H9 (cell line): ENCODE measurements at regions not wholly inside any gene's neighbourhood (a gene's known extent, or its start where the extent isn't known, plus 50 kb on each side); places are given as distances from the start of the nearest gene placed in this dataset.

Experiments
- DNase-seq: peaks from one replicate; pipeline ENCODE4 v3.0.0-alpha.2; 2017
- H2AFZ ChIP-seq: one replicate; pipeline ENCODE4 v1.6.1; 2013; ENCODE audit warnings: mild to moderate bottlenecking, low read length, control low read depth, moderate library complexity
- H2AK5ac ChIP-seq: 2 replicates; pipeline ENCODE4 v1.6.1; 2013; ENCODE audit warnings: low read length, control low read depth, mixed read lengths; ENCODE audit not compliant: insufficient read length
- H2BK120ac ChIP-seq: one replicate; pipeline ENCODE4 v1.6.1; 2013; ENCODE audit warnings: low read depth, mild to moderate bottlenecking, low read length, control low read depth, inconsistent platforms; ENCODE audit not compliant: poor library complexity, severe bottlenecking
- H2BK12ac ChIP-seq: 2 replicates; pipeline ENCODE4 v1.6.1; 2013; ENCODE audit warnings: low read length, control low read depth, mixed read lengths, low read depth; ENCODE audit not compliant: insufficient read length
- H2BK15ac ChIP-seq: 2 replicates; pipeline ENCODE4 v1.6.1; 2013; ENCODE audit warnings: low read depth, low read length, control low read depth
- H2BK20ac ChIP-seq: one replicate; pipeline ENCODE4 v1.6.1; 2013; ENCODE audit warnings: low read depth, mild to moderate bottlenecking, low read length, control low read depth, inconsistent platforms; ENCODE audit not compliant: poor library complexity, severe bottlenecking
- H2BK5ac ChIP-seq: 2 replicates; pipeline ENCODE4 v1.6.1; 2013; ENCODE audit warnings: low read length, control low read depth, mixed read lengths; ENCODE audit not compliant: insufficient read length
- H3K14ac ChIP-seq: 2 replicates; pipeline ENCODE4 v1.6.1; 2013; ENCODE audit warnings: low read length, control low read depth; ENCODE audit not compliant: insufficient read depth
- H3K18ac ChIP-seq: 2 replicates; pipeline ENCODE4 v1.6.1; 2013; ENCODE audit warnings: low read depth, mild to moderate bottlenecking, mixed read lengths, low read length, control low read depth; ENCODE audit not compliant: insufficient read length
- H3K23ac ChIP-seq: 2 replicates; pipeline ENCODE4 v1.6.1; 2013; ENCODE audit warnings: low read length, control low read depth, mixed read lengths, low read depth; ENCODE audit not compliant: insufficient read length
- H3K23me2 ChIP-seq: 2 replicates; pipeline ENCODE4 v1.6.1; 2013; ENCODE audit warnings: low read depth, mild to moderate bottlenecking, mixed read lengths, low read length, control low read depth; ENCODE audit not compliant: insufficient read length, poor library complexity, severe bottlenecking
- H3K27ac ChIP-seq: 2 replicates; pipeline ENCODE4 v1.5.1; 2013; ENCODE audit warnings: low read length, control low read depth, mixed read lengths, low read depth; ENCODE audit not compliant: insufficient read length
- H3K27me3 ChIP-seq: 2 replicates; pipeline ENCODE4 v1.6.1; 2013; ENCODE audit warnings: low read length, control low read depth, inconsistent platforms; ENCODE audit not compliant: insufficient read depth
- H3K4ac ChIP-seq: 2 replicates; pipeline ENCODE4 v1.6.1; 2013; ENCODE audit warnings: low read depth, mild to moderate bottlenecking, control low read depth, inconsistent platforms, low read length, moderate library complexity
- H3K4me1 ChIP-seq: 2 replicates; pipeline ENCODE4 v1.6.1; 2013; ENCODE audit warnings: low read length, control low read depth, inconsistent platforms; ENCODE audit not compliant: insufficient read depth
- H3K4me2 ChIP-seq: 2 replicates; pipeline ENCODE4 v1.6.1; 2013; ENCODE audit warnings: low read length, control low read depth, mixed read lengths; ENCODE audit not compliant: insufficient read length, insufficient read depth
- H3K56ac ChIP-seq: 2 replicates; pipeline ENCODE4 v1.6.1; 2013; ENCODE audit warnings: low read depth, mild to moderate bottlenecking, mixed read lengths, low read length, control low read depth; ENCODE audit not compliant: insufficient read length
- H3K79me1 ChIP-seq: 2 replicates; pipeline ENCODE4 v1.6.1; 2013; ENCODE audit warnings: low read depth, mild to moderate bottlenecking, moderate library complexity, low read length, control low read depth, inconsistent platforms; ENCODE audit not compliant: insufficient read depth, poor library complexity, severe bottlenecking
- H3K79me2 ChIP-seq: 2 replicates; pipeline ENCODE4 v1.6.1; 2013; ENCODE audit warnings: low read length, control low read depth, inconsistent platforms; ENCODE audit not compliant: insufficient read depth
- H3K9ac ChIP-seq: 2 replicates; pipeline ENCODE4 v1.6.1; 2013; ENCODE audit warnings: low read length, control low read depth, mixed read lengths; ENCODE audit not compliant: insufficient read length; ENCODE audit errors: extremely low read depth
- H3K9me3 ChIP-seq: one replicate; pipeline ENCODE4 v1.6.1; 2013; ENCODE audit warnings: low read depth, low read length, inconsistent platforms; ENCODE audit not compliant: control insufficient read depth
- H3T11ph ChIP-seq: one replicate; pipeline ENCODE4 v1.6.1; 2013; ENCODE audit warnings: mild to moderate bottlenecking, low read length, control low read depth, inconsistent platforms
- H4K20me1 ChIP-seq: one replicate; pipeline ENCODE4 v1.6.1; 2013; ENCODE audit not compliant: control insufficient read depth, insufficient read length, insufficient read depth
- H4K5ac ChIP-seq: 2 replicates; pipeline ENCODE4 v1.6.1; 2013; ENCODE audit warnings: low read depth, mild to moderate bottlenecking, mixed read lengths, low read length, control low read depth; ENCODE audit not compliant: insufficient read length
- H4K8ac ChIP-seq: replicated peaks from 2 replicates; pipeline ENCODE4 v1.6.1; 2013; ENCODE audit warnings: low read length, control low read depth, mixed read lengths, low read depth; ENCODE audit not compliant: insufficient read length
- H4K91ac ChIP-seq: 2 replicates; pipeline ENCODE4 v1.6.1; 2013; ENCODE audit warnings: low read depth, mild to moderate bottlenecking, moderate library complexity, mixed read lengths, low read length, control low read depth; ENCODE audit not compliant: insufficient read length
- H3K27ac Mint-ChIP-seq, 3 experiments: 2 replicates in 2 of 3; 3 replicates in 1 of 3; pipeline ENCODE4 v1.8.0; 2020 to 2021; ENCODE audit warnings: mixed read lengths in 3 of 3, mild to moderate bottlenecking in 1 of 3, moderate library complexity in 1 of 3
- H3K27me3 Mint-ChIP-seq: 2 replicates; pipeline ENCODE4 v1.8.0; 2021; ENCODE audit warnings: low read depth, mild to moderate bottlenecking, moderate library complexity, mixed read lengths
- H3K36me3 Mint-ChIP-seq, 3 experiments: 2 replicates in 2 of 3; 3 replicates in 1 of 3; pipeline ENCODE4 v1.8.0; 2020 to 2021; ENCODE audit warnings: low read depth in 3 of 3, mixed read lengths in 3 of 3; ENCODE audit not compliant: insufficient read depth in 1 of 3
- H3K4me1 Mint-ChIP-seq, 2 experiments: 2 replicates each; pipeline ENCODE4 v1.8.0; 2020; ENCODE audit warnings: mixed read lengths in 2 of 2
- H3K4me3 Mint-ChIP-seq, 2 experiments: 2 replicates in 1 of 2; 3 replicates in 1 of 2; pipeline ENCODE4 v1.8.0; 2020 to 2021; ENCODE audit warnings: mild to moderate bottlenecking in 2 of 2, mixed read lengths in 2 of 2, moderate library complexity in 1 of 2
- H3K9me3 Mint-ChIP-seq, 2 experiments: 2 replicates in 1 of 2; 3 replicates in 1 of 2; pipeline ENCODE4 v1.8.0; 2020; ENCODE audit warnings: mild to moderate bottlenecking in 2 of 2, mixed read lengths in 2 of 2, moderate library complexity in 1 of 2
- CTCF ChIP-seq: fragments of 200-600 bp; sonication (generic); conservative IDR thresholded peaks from 3 replicates; pipeline ENCODE4 v1.8.0; 2021; ENCODE audit warnings: antibody characterized with exemption, mild to moderate bottlenecking
- WGBS: extraction: QIAGEN DNeasy Blood & Tissue Kit; methylation state at CpG from one replicate; pipeline ENCODE4 v1.1.7; 2013; ENCODE audit warnings: missing lambda C conversion rate, low lambda C conversion rate, mixed read lengths; ENCODE audit not compliant: insufficient read length; ENCODE audit errors: extremely low coverage; 5-methylcytosine and 5-hydroxymethylcytosine counted together

- H3K9me3 ChIP-seq: no peaks in the 10 kb centered on the region
- Mint-ChIP-seq H3K36me3 (peaks cover 0 to 1% (median 0%) of the 10 kb centered on the region in 3 experiments; a peak in 2 of 7 replicates), H3K27ac (no peak overlapping the region), H3K4me3 (no peak overlapping the region), H3K9me3 (peaks cover 5 to 11% of the 10 kb centered on the region in 2 experiments; a peak in 3 of 5 replicates), H3K4me1 (peaks cover 55 to 56% of the 10 kb centered on the region in 2 experiments), H3K27me3 (peaks cover 93% of the 10 kb centered on the region)
- no peak overlapping the region for H2AK5ac ChIP-seq
- no peak overlapping the region for H3K4me2 ChIP-seq
- H3K4me1 ChIP-seq: no peaks in the 10 kb centered on the region; the same call in none of the 2 replicates
- no peak overlapping the region for H2AFZ ChIP-seq
- no peak overlapping the region for H2BK120ac ChIP-seq
- no peak overlapping the region for H3K9ac ChIP-seq
- H3T11ph ChIP-seq: no peak overlapping the region
- peaks cover 8% of the 10 kb centered on the region; the same call in 1 of the 2 replicates for H3K27me3 ChIP-seq
- no peak overlapping the region for H2BK5ac ChIP-seq
- H3K18ac ChIP-seq: no peak overlapping the region
- TF ChIP-seq CTCF: no peak
- no peak overlapping the region for H3K4ac ChIP-seq
- H4K5ac ChIP-seq: no peak overlapping the region
- H2BK15ac ChIP-seq: no peak overlapping the region
- no peak overlapping the region for H2BK12ac ChIP-seq
- H3K23ac ChIP-seq: no peak overlapping the region
- no peaks in the 10 kb centered on the region for H3K79me1 ChIP-seq
- no CpG with 5 or more reads among the region's 4 CpGs for WGBS
- no peak overlapping the region for H3K56ac ChIP-seq
- DNase-seq: no peak
- no peaks in the 10 kb centered on the region for H3K23me2 ChIP-seq
- H4K8ac ChIP-seq: no peak overlapping the region
- H4K20me1 ChIP-seq: no peaks in the 10 kb centered on the region
- no peaks in the 10 kb centered on the region for H3K79me2 ChIP-seq
- no peak overlapping the region for H3K27ac ChIP-seq
- H4K91ac ChIP-seq: no peak overlapping the region
- H3K14ac ChIP-seq: no peak overlapping the region
- H2BK20ac ChIP-seq: no peak overlapping the region
These were observed 180.1 kb upstream of the SDK2 start for GRCh38 chr17:73824321-73824720.
